SK-N-SH (cell line): ENCODE measurements at regions not wholly inside any gene's neighbourhood (a gene's known extent, or its start where the extent isn't known, plus 50 kb on each side); places are given as distances from the start of the nearest gene placed in this dataset.

Experiments
- EP300 ChIP-seq, 2 experiments: IDR thresholded peaks; 2 replicates each; pipeline versions ENCODE4 v1.4.0 to v1.6.1; 2012; ENCODE audit warnings: borderline replicate concordance in 1 of 2, low read depth in 1 of 2, low read length in 1 of 2
- EZH2phosphoT487 ChIP-seq: fragments of 200-600 bp; sonication (generic); IDR thresholded peaks from 2 replicates; pipeline ENCODE4 v1.6.1; 2017; ENCODE audit warnings: low read depth, mixed run types, mild to moderate bottlenecking, antibody characterized with exemption, moderate library complexity, borderline replicate concordance
- FOSL2 ChIP-seq: IDR thresholded peaks from 2 replicates; pipeline ENCODE4 v1.4.0; 2012; ENCODE audit warnings: low read depth, mild to moderate bottlenecking, moderate library complexity, borderline replicate concordance
- FOXM1 ChIP-seq: IDR thresholded peaks from 2 replicates; pipeline ENCODE4 v1.4.0; 2012; ENCODE audit warnings: low read depth, mild to moderate bottlenecking
- GABPA ChIP-seq: IDR thresholded peaks from 2 replicates; pipeline ENCODE4 v1.4.0; 2012; ENCODE audit warnings: low read depth, mild to moderate bottlenecking
- IRF3 ChIP-seq: fragments of 150-350 bp; IDR thresholded peaks from 2 replicates; pipeline ENCODE4 v1.6.1; 2016; ENCODE audit warnings: mild to moderate bottlenecking, low read depth, low read length
- JUND ChIP-seq: IDR thresholded peaks from 2 replicates; pipeline ENCODE4 v1.4.0; 2012
- MEF2A ChIP-seq: IDR thresholded peaks from 2 replicates; pipeline ENCODE4 v1.4.0; 2012; ENCODE audit warnings: low read depth, borderline replicate concordance
- NRF1 ChIP-seq: IDR thresholded peaks from 2 replicates; pipeline ENCODE4 v1.6.1; 2012; ENCODE audit warnings: low read depth, mild to moderate bottlenecking, low read length
- PBX3 ChIP-seq: IDR thresholded peaks from 2 replicates; pipeline ENCODE4; 2012
- RCOR1 ChIP-seq: fragments of 150-350 bp; IDR thresholded peaks from 2 replicates; pipeline ENCODE4 v1.6.1; 2017; ENCODE audit warnings: antibody characterized with exemption, low read length
- RXRA ChIP-seq: IDR thresholded peaks from 2 replicates; pipeline ENCODE4 v1.4.0; 2012; ENCODE audit warnings: low read depth, mild to moderate bottlenecking, borderline replicate concordance
- SIN3A ChIP-seq: IDR thresholded peaks from 2 replicates; pipeline ENCODE4 v1.6.1; 2012; ENCODE audit warnings: low read depth, mild to moderate bottlenecking, low read length, moderate library complexity, borderline replicate concordance
- TAF1 ChIP-seq: IDR thresholded peaks from 2 replicates; pipeline ENCODE4 v1.6.1; 2012; ENCODE audit warnings: low read depth, mild to moderate bottlenecking, low read length, moderate library complexity, borderline replicate concordance
- TCF12 ChIP-seq: IDR thresholded peaks from 2 replicates; pipeline ENCODE4 v1.4.0; 2012
- TEAD4 ChIP-seq: IDR thresholded peaks from 2 replicates; pipeline ENCODE4 v1.4.0; 2012; ENCODE audit warnings: mild to moderate bottlenecking, borderline replicate concordance; ENCODE audit not compliant: insufficient read depth
- USF2 ChIP-seq: fragments of 150-350 bp; IDR thresholded peaks from 2 replicates; pipeline ENCODE4 v1.6.1; 2017; ENCODE audit warnings: antibody characterized with exemption, low read length, low read depth, borderline replicate concordance
- ZBTB33 ChIP-seq: IDR thresholded peaks from 2 replicates; pipeline ENCODE4 v1.4.0; 2012; ENCODE audit warnings: low read depth, borderline replicate concordance

GRCh38 chr5:82334856-82335255 is 56.7 kb upstream of the RPS23 start (continued):
- no peak for TF ChIP-seq ZBTB33
- TF ChIP-seq PBX3 = peak; percentile 75
- TF ChIP-seq SIN3A = no peak
- TF ChIP-seq TAF1 = no peak
- TF ChIP-seq EZH2phosphoT487 = no peak
- no peak for TF ChIP-seq FOXM1
- peak; percentile 92 for TF ChIP-seq MEF2A
- no peak for TF ChIP-seq RCOR1
- peak; percentile 80 for TF ChIP-seq TCF12
- peak; percentile 80 for TF ChIP-seq TEAD4
- peak; percentile 28; the same call in 1 of the 2 replicates for TF ChIP-seq RXRA
- TF ChIP-seq GABPA = no peak
- TF ChIP-seq FOSL2 = 0 out of 2 replicates have a peak, but pooled peaks have one; percentile 1
- TF ChIP-seq IRF3 = no peak
- TF ChIP-seq JUND = peak; percentile 27; the same call in 1 of the 2 replicates
- no peak for TF ChIP-seq USF2
- peak in 1 of 2 experiments; percentile 93; a peak in 2 of 4 replicates for TF ChIP-seq EP300 (IDR thresholded peaks at IDR 0.05; ENCODE audit: borderline replicate concordance in 1 of 2, low read depth in 1 of 2, low read length in 1 of 2)
- no peak for TF ChIP-seq NRF1
